ENCODE measurements at regions not wholly inside any gene's neighbourhood (a gene's known extent, or its start where the extent isn't known, plus 50 kb on each side); places are given as distances from the start of the nearest gene placed in this dataset.

DNA sequence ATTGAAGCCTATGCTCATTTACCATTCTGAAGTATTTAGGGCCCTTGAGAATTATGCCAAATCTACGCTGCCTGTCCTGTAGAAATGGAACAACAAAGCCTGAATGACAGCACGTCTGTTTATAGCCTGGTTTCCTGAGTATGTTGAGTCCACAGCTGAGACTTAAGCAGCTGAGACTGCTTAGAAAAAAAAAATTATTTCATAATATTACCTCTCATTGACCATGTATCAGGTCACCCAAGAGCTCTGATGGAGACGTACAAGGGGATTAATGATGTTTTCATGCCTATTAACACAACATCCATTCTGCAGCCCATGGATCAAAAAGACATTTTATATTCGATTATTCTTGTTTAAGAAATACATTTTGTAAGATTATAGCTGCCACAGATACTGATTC, 387.2 kb upstream of the NCAM2 start:
- Mint-ChIP-seq H3K27me3 (ENCODE audit: low read depth, unreplicated experiment) (no peaks in the 10 kb centered on the region), H3K9me3 (ENCODE audit: unreplicated experiment) (peaks cover 2% of the 10 kb centered on the region)

DNA sequence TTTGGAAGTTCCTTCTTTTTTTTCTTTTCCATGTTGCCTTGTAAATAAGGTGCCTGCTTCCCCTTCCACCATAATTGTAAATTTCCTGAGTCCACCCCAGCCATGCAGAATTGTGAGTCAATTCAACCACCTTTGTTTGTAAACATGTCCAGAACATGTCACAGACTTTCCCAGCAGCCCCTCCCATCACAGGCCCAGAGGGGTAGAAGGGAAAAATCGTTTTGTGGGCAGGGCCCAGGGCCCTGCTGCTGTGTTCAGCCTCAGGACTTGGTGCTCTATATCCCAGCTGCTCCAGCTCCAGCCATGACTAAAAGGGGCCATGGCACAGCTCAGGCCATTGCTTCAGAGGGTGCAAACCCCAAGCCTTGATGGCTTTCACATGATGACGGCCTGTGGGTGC, 384.6 kb upstream of the NCAM2 start:
- Mint-ChIP-seq H3K27ac (ENCODE audit: unreplicated experiment) (no peak overlapping the region), H3K4me1 (ENCODE audit: low read depth, unreplicated experiment) (peaks cover 2% of the 10 kb centered on the region), H3K9me3 (ENCODE audit: unreplicated experiment) (no peaks in the 10 kb centered on the region), H3K27me3 (ENCODE audit: low read depth, unreplicated experiment) (peaks cover 3% of the 10 kb centered on the region), H3K36me3 (ENCODE audit: low read depth, unreplicated experiment) (no peaks in the 10 kb centered on the region), H3K4me3 (ENCODE audit: unreplicated experiment) (no peak overlapping the region)
- Histone ChIP-seq H3K4me2 (ENCODE audit: low read length) (no peak overlapping the region), H3K4me3 (ENCODE audit: insufficient read depth, low read depth, low read length) (no peak overlapping the region), H3K9ac (ENCODE audit: low read length) (no peak overlapping the region), H3K27me3 (ENCODE audit: insufficient read depth, low read length) (no peaks in the 10 kb centered on the region), H3K9me3 (ENCODE audit: insufficient read depth, low read depth, low read length) (no peaks in the 10 kb centered on the region), H3K36me3 (ENCODE audit: insufficient read depth, low read length) (no peaks in the 10 kb centered on the region), H3K79me2 (ENCODE audit: insufficient read depth, low read length) (no peaks in the 10 kb centered on the region), H3K4me1 (ENCODE audit: insufficient read depth, low read length) (no peaks in the 10 kb centered on the region), H4K20me1 (ENCODE audit: insufficient read depth, low read length) (no peaks in the 10 kb centered on the region), H3K27ac (ENCODE audit: low read depth, low read length) (no peak overlapping the region), H2AFZ (ENCODE audit: low read depth, low read length) (no peak overlapping the region)
- FAIRE-seq (no peak), DNase-seq (ENCODE audit: low read depth) (no peak)
- no peak for TF ChIP-seq EZH2 (IDR thresholded peaks at IDR 0.05; ENCODE audit: insufficient read depth, low read length)
- TF ChIP-seq, protein P1, sequence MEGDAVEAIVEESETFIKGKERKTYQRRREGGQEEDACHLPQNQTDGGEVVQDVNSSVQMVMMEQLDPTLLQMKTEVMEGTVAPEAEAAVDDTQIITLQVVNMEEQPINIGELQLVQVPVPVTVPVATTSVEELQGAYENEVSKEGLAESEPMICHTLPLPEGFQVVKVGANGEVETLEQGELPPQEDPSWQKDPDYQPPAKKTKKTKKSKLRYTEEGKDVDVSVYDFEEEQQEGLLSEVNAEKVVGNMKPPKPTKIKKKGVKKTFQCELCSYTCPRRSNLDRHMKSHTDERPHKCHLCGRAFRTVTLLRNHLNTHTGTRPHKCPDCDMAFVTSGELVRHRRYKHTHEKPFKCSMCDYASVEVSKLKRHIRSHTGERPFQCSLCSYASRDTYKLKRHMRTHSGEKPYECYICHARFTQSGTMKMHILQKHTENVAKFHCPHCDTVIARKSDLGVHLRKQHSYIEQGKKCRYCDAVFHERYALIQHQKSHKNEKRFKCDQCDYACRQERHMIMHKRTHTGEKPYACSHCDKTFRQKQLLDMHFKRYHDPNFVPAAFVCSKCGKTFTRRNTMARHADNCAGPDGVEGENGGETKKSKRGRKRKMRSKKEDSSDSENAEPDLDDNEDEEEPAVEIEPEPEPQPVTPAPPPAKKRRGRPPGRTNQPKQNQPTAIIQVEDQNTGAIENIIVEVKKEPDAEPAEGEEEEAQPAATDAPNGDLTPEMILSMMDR (IDR thresholded peaks at IDR 0.05; ENCODE audit: insufficient read depth, low read depth, low read length), result no peak

More for the DNA sequence above, 387.2 kb upstream of the NCAM2 start:
- TF ChIP-seq, protein P1 (IDR thresholded peaks at IDR 0.05; ENCODE audit: insufficient read depth, low read depth, low read length), result no peak
- no peak for TF ChIP-seq EZH2 (IDR thresholded peaks at IDR 0.05; ENCODE audit: insufficient read depth, low read length)
- Mint-ChIP-seq H3K27ac (ENCODE audit: unreplicated experiment) (no peak overlapping the region), H3K4me3 (ENCODE audit: unreplicated experiment) (no peak overlapping the region), H3K36me3 (ENCODE audit: low read depth, unreplicated experiment) (no peaks in the 10 kb centered on the region), H3K4me1 (ENCODE audit: low read depth, unreplicated experiment) (no peaks in the 10 kb centered on the region)
- Histone ChIP-seq H3K4me1 (ENCODE audit: insufficient read depth, low read length) (no peaks in the 10 kb centered on the region), H3K9ac (ENCODE audit: low read length) (no peak overlapping the region), H3K4me2 (ENCODE audit: low read length) (no peak overlapping the region), H4K20me1 (ENCODE audit: insufficient read depth, low read length) (no peaks in the 10 kb centered on the region), H3K4me3 (ENCODE audit: insufficient read depth, low read depth, low read length) (no peak overlapping the region), H3K27ac (ENCODE audit: low read depth, low read length) (no peak overlapping the region), H3K36me3 (ENCODE audit: insufficient read depth, low read length) (no peaks in the 10 kb centered on the region), H3K27me3 (ENCODE audit: insufficient read depth, low read length) (no peaks in the 10 kb centered on the region), H3K9me3 (ENCODE audit: insufficient read depth, low read depth, low read length) (no peaks in the 10 kb centered on the region), H2AFZ (ENCODE audit: low read depth, low read length) (no peak overlapping the region), H3K79me2 (ENCODE audit: insufficient read depth, low read length) (no peaks in the 10 kb centered on the region)
- FAIRE-seq, result no peak
- no peak for DNase-seq (ENCODE audit: low read depth)

DNA sequence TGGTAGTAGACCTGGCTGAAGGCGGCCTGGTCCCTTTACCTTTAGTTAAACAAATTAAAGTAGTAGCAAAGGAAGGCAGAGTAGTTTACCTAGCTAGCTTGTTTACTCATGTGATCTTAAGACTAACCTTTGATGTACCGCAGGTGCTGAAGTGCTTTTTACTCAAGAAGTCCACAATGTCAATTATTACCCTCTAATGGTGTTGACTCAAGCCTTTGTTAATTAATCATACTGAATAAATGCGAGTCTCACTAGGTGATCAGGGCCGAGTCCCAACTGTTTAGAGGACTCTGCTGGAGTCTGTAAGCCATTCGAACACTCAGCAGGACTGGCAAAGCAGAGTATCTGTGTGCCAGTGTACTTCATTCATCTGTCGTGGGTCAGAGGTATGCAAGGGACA, 381.1 kb upstream of the NCAM2 start:
- DNase-seq (ENCODE audit: low read depth) (no peak), FAIRE-seq (no peak)
- Histone ChIP-seq H2AFZ (ENCODE audit: low read depth, low read length) (no peak overlapping the region), H3K27me3 (ENCODE audit: insufficient read depth, low read length) (no peaks in the 10 kb centered on the region), H3K79me2 (ENCODE audit: insufficient read depth, low read length) (no peaks in the 10 kb centered on the region), H3K4me2 (ENCODE audit: low read length) (no peak overlapping the region), H3K36me3 (ENCODE audit: insufficient read depth, low read length) (no peaks in the 10 kb centered on the region), H4K20me1 (ENCODE audit: insufficient read depth, low read length) (no peaks in the 10 kb centered on the region), H3K9ac (ENCODE audit: low read length) (no peak overlapping the region), H3K4me1 (ENCODE audit: insufficient read depth, low read length) (no peaks in the 10 kb centered on the region), H3K4me3 (ENCODE audit: insufficient read depth, low read depth, low read length) (no peak overlapping the region), H3K27ac (ENCODE audit: low read depth, low read length) (no peak overlapping the region), H3K9me3 (ENCODE audit: insufficient read depth, low read depth, low read length) (no peaks in the 10 kb centered on the region)
- TF ChIP-seq, protein P1 (IDR thresholded peaks at IDR 0.05; ENCODE audit: insufficient read depth, low read depth, low read length), result no peak
- no peak for TF ChIP-seq EZH2 (IDR thresholded peaks at IDR 0.05; ENCODE audit: insufficient read depth, low read length)
- Mint-ChIP-seq H3K27ac (ENCODE audit: unreplicated experiment) (no peak overlapping the region), H3K9me3 (ENCODE audit: unreplicated experiment) (no peaks in the 10 kb centered on the region), H3K27me3 (ENCODE audit: low read depth, unreplicated experiment) (peaks cover 3% of the 10 kb centered on the region), H3K4me1 (ENCODE audit: low read depth, unreplicated experiment) (peaks cover 4% of the 10 kb centered on the region), H3K4me3 (ENCODE audit: unreplicated experiment) (no peak overlapping the region), H3K36me3 (ENCODE audit: low read depth, unreplicated experiment) (no peaks in the 10 kb centered on the region)

All from astrocyte (in vitro differentiated cells and primary cell).